Hematopoietic multipotent progenitor cell (in vitro differentiated cells): ENCODE measurements at regions not wholly inside any gene's neighbourhood (a gene's known extent, or its start where the extent isn't known, plus 50 kb on each side); places are given as distances from the start of the nearest gene placed in this dataset.
"Not testable (repeated sequence)": the region's sequence is repeated elsewhere in the genome, so short reads cannot be mapped to it uniquely, and the experiment has no call there.

Experiments used
- DNase-seq, 3 donors: peaks; one replicate each; pipeline ENCODE4 v3.0.0-alpha.2; 2011 to 2015; ENCODE audit warnings: low read depth in 2 of 3, low spot score in 2 of 3

- peak; percentile 1 to 69 (median 54) for DNase-seq
These were observed 57.1 kb downstream of the ADCYAP1 start for GRCh38 chr18:961644-962355.

- no peak for DNase-seq
These were observed 58.6 kb downstream of the ADCYAP1 start for GRCh38 chr18:963276-963675.

GRCh38 chr18:965921-966758, 61.5 kb downstream of the ADCYAP1 start:
- DNase-seq, result no peak

- DNase-seq, result peak in 1 of 3 donors; percentile 34
These were observed 62.3 kb downstream of the ADCYAP1 start for GRCh38 chr18:966759-967576.

GRCh38 chr18:968910-969309, 64.2 kb downstream of the ADCYAP1 start:
- DNase-seq, result not testable (repeated sequence)

GRCh38 chr18:969311-969710, 64.6 kb downstream of the ADCYAP1 start:
- DNase-seq, result not testable (repeated sequence)

- DNase-seq, result not testable (repeated sequence)
These were observed 69.9 kb downstream of the ADCYAP1 start for GRCh38 chr18:974606-975005.

GRCh38 chr18:976393-977128, 71.9 kb downstream of the ADCYAP1 start:
- DNase-seq, result not testable (repeated sequence)

- DNase-seq, result not testable (repeated sequence)
These were observed 72.7 kb downstream of the ADCYAP1 start for GRCh38 chr18:977327-977726.

- DNase-seq, result not testable (repeated sequence)
These were observed 73.1 kb downstream of the ADCYAP1 start for GRCh38 chr18:977732-978131.

GRCh38 chr18:980586-980985, 75.9 kb downstream of the ADCYAP1 start:
- DNase-seq, result no peak

- no peak for DNase-seq
These were observed 79.3 kb downstream of the ADCYAP1 start for GRCh38 chr18:984004-984403.

- no peak for DNase-seq
These were observed 80.6 kb downstream of the ADCYAP1 start for GRCh38 chr18:985212-985661.

- no peak for DNase-seq
These were observed 81.4 kb downstream of the ADCYAP1 start for GRCh38 chr18:986051-986450.

GRCh38 chr18:986552-986951, 81.9 kb downstream of the ADCYAP1 start:
- DNase-seq, result no peak

- DNase-seq, result no peak
These were observed 82.9 kb downstream of the ADCYAP1 start for GRCh38 chr18:987325-988186.

GRCh38 chr18:989425-989824, 84.8 kb downstream of the ADCYAP1 start:
- DNase-seq, result no peak

GRCh38 chr18:990197-990596, 85.5 kb downstream of the ADCYAP1 start:
- DNase-seq, result no peak

GRCh38 chr18:991441-991840, 86.8 kb downstream of the ADCYAP1 start:
- DNase-seq, result no peak
